HG03039 (cell line): ENCODE measurements at regions not wholly inside any gene's neighbourhood (a gene's known extent, or its start where the extent isn't known, plus 50 kb on each side); places are given as distances from the start of the nearest gene placed in this dataset.

ENCODE experiments used
- ATAC-seq: cut with Tn5 transposase; IDR thresholded peaks from one replicate; pipeline ENCODE4 v1.9.1; 2021; ENCODE audit warnings: mild to moderate bottlenecking, moderate library complexity; ENCODE audit not compliant: unreplicated experiment

GRCh38 chr4:173713026-173713425, 183.0 kb upstream of the HAND2 start:
- no peak for ATAC-seq

GRCh38 chr4:173707658-173708419, 177.8 kb upstream of the HAND2 start:
- no peak for ATAC-seq

- no peak for ATAC-seq
Observed at GRCh38 chr4:173704201-173704600, 174.2 kb upstream of the HAND2 start.

GRCh38 chr4:173703021-173703420, 173.0 kb upstream of the HAND2 start:
- no peak for ATAC-seq

- no peak for ATAC-seq
Observed at GRCh38 chr4:173700650-173701049, 170.6 kb upstream of the HAND2 start.

GRCh38 chr4:173699841-173700475, 169.9 kb upstream of the HAND2 start:
- no peak for ATAC-seq

GRCh38 chr4:173698557-173699262, 168.7 kb upstream of the HAND2 start:
- no peak for ATAC-seq

- no peak for ATAC-seq
Observed at GRCh38 chr4:173697840-173698239, 167.8 kb upstream of the HAND2 start.

- ATAC-seq, result no peak
Observed at GRCh38 chr4:173696551-173696950, 166.5 kb upstream of the HAND2 start.

- no peak for ATAC-seq
Observed at GRCh38 chr4:173696011-173696410, 166.0 kb upstream of the HAND2 start.

GRCh38 chr4:173685831-173686210, 155.8 kb upstream of the HAND2 start:
- no peak for ATAC-seq

- no peak for ATAC-seq
Observed at GRCh38 chr4:173685165-173685830, 155.3 kb upstream of the HAND2 start.

- no peak for ATAC-seq
Observed at GRCh38 chr4:173684223-173684622, 154.2 kb upstream of the HAND2 start.

- no peak for ATAC-seq
Observed at GRCh38 chr4:173682609-173683008, 152.6 kb upstream of the HAND2 start.

- no peak for ATAC-seq
Observed at GRCh38 chr4:173680278-173680677, 150.2 kb upstream of the HAND2 start.

GRCh38 chr4:173675446-173675845, 145.4 kb upstream of the HAND2 start:
- ATAC-seq, result no peak

GRCh38 chr4:173669460-173670179, 139.6 kb upstream of the HAND2 start:
- ATAC-seq, result no peak

- no peak for ATAC-seq
Observed at GRCh38 chr4:173661001-173661400, 131.0 kb upstream of the HAND2 start.

- no peak for ATAC-seq
Observed at GRCh38 chr4:173656898-173657297, 126.9 kb upstream of the HAND2 start.

- no peak for ATAC-seq
Observed at GRCh38 chr4:173652283-173652931, 122.4 kb upstream of the HAND2 start.
